ENCODE measurements at regions not wholly inside any gene's neighbourhood (a gene's known extent, or its start where the extent isn't known, plus 50 kb on each side); places are given as distances from the start of the nearest gene placed in this dataset.
A peak's percentile ranks its signal among the peaks of the same experiment; 100 is the strongest.
"Not testable (repeated sequence)": the region's sequence is repeated elsewhere in the genome, so short reads cannot be mapped to it uniquely, and the experiment has no call there.

DNA sequence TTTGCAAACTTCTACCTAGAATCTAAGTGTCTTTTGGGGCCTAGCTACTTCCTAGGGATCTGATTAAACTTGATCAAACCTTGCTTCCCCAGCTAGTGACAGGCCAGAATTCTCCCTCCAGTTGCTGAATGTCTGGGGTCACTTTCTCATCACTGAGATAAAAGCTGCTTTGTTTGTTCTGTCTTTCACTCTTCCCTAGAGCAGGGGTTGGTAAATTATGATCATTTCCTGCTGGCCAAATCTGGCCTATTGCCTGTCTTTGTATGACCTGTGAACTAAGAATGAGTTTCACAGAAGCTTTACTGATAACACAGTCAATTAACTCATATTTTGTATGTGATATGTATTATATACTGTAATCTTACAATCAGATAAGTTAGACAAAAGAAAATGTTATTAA is 157.8 kb upstream of the AADAT start:
- no peak for DNase-seq (ENCODE audit: low read depth in 4 of 4, low spot score in 2 of 4)

DNA sequence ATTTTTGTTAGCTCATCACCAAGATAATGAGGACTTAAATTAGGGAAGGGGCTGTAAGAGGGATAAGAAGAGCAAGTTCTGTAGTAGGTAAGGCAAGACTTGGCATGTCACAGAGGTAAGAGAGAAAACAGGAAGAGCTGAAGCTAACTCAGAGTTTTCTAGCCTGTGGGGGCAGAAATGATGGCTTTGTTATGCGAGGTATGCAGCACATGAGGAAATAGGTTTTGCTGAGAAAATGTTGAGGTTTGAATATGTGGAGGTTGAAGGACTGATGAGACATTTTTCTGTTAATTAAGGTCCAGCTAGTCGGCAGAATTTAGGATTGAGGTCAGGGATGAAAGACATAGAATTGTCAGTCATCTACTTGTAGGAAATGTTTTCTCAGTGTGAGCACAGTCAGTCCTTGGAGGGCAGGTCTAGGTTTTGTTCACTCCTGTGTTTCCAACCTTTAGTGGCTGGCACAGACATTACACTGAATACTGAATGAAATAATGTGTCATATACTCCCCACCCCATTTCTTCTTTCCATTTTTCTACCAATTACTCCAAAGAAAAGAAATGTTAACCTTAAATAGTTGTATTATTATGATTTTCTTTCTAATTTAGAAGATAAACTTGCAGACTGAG is 154.0 kb upstream of the AADAT start:
- DNase-seq (ENCODE audit: low read depth in 4 of 4, low spot score in 2 of 4), result no peak

GRCh38 chr4:170242471-170242870 is 152.7 kb upstream of the AADAT start:
- no peak for DNase-seq (ENCODE audit: low read depth in 4 of 4, low spot score in 2 of 4)

DNA sequence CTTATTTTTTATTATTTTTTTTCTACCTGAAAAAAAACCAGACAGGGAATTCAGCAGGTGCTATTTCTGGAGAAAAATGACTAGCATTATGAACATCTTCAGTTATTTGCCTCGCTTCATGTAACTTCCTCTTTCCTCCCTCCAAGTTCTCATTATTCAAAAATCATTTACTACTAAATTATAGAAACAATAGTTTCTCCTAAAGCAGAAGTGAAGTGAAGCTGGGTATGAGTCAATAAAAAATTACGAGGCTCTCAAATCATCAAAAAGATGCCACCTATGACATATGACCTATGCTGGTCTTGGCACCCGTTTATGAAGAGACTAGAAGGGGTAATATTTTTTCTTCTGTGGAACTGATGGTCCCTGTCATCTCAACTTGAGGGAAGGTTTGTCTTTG is 145.0 kb upstream of the AADAT start:
- no peak for DNase-seq (ENCODE audit: low read depth in 4 of 4, low spot score in 2 of 4)

- DNase-seq (ENCODE audit: low read depth in 4 of 4, low spot score in 2 of 4), result no peak
Observed at GRCh38 chr4:170231377-170231776, 141.6 kb upstream of the AADAT start.

- DNase-seq (ENCODE audit: low read depth in 4 of 4, low spot score in 2 of 4), result no peak
Observed at GRCh38 chr4:170230242-170230641, 140.5 kb upstream of the AADAT start.

DNA sequence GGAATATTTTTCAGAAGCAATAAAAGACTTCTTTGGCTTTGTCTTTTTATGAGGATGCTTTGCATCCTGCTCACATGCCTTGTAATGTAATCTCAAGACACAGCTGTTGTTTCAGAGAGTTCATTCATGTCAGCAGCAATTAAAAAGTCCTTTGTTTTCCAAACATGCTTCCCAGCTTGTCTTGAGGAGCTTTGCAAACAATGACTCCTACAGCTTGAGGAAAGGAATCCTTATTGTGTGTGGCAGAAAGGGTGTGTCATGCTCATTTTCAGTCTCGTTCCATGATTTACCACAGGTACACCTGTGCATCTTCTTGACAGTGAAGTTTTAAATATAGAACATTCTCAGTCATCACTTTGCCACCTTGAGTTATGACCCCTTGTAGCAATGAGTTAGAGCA is 139.2 kb upstream of the AADAT start:
- DNase-seq (ENCODE audit: low read depth in 4 of 4, low spot score in 2 of 4), result peak; percentile 13 to 40 (median 22)

GRCh38 chr4:170227928-170228327 is 138.2 kb upstream of the AADAT start:
- DNase-seq (ENCODE audit: low read depth in 4 of 4, low spot score in 2 of 4), result no peak

DNA sequence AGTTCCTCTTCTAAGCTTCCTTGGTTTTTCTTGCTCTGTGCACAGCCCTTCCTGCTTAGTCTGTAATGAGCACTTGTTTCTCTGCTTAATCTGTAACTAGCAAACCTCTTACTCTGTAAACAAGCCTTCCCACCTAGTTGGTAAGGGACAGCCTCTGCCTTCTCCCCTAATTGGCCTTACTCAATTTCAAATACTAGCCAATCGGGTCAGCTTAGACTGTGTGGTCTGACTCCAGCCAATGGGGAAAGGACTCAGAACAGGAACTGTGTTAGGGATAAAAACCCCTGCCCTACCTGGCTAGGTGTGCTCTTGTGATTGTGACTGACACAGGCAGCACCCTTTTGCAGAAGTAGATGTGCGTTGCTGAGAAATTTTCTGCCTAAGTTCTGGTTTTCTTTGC is 136.5 kb upstream of the AADAT start:
- DNase-seq (ENCODE audit: low read depth in 4 of 4, low spot score in 2 of 4), result no peak

GRCh38 chr4:170214731-170215130 is 125.0 kb upstream of the AADAT start:
- DNase-seq (ENCODE audit: low read depth in 4 of 4, low spot score in 2 of 4), result no peak

- no peak for DNase-seq (ENCODE audit: low read depth in 4 of 4, low spot score in 2 of 4)
Observed at GRCh38 chr4:170214101-170214500, 124.3 kb upstream of the AADAT start.

DNA sequence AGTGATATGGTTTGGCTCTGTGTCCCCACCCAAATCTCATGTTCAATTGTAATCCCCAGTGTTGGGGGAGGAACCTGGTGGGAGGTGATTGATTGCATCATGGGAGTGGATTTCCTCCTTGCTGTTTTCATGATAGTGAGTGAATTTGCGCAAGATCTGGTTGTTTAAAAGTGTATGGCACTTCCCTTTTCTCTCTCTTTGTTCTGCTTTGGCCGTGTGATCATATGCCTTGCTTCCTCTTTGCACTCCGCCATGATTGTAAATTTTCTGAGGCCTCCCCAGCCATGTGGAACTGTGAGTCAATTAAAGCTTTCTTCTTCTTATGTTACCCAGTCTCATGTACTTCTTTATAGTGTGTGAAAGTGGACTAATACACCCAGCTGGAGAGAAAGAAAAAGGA is 113.0 kb upstream of the AADAT start:
- no peak for DNase-seq (ENCODE audit: low read depth in 4 of 4, low spot score in 2 of 4)

DNA sequence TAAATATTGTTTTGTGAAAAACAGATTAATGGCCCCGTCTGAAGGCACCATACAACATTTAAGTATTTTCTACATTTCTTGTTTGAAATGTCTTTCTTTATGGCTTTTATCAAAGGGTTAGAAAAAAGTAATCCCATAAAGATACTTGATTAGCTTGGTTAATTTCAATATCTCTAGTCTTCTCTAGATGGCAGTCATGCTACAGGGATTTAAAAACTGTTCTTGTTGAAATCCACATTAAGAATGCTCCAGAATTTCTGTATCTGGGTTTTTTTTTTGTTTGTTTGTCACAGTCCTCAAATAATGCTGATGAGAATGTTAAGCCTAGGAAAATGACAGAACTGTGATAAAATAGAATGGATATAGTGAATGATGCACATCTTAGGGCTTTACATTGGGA is 109.0 kb upstream of the AADAT start:
- peak in 1 of 4 donors; percentile 1 for DNase-seq (ENCODE audit: low read depth in 4 of 4, low spot score in 2 of 4)

DNA sequence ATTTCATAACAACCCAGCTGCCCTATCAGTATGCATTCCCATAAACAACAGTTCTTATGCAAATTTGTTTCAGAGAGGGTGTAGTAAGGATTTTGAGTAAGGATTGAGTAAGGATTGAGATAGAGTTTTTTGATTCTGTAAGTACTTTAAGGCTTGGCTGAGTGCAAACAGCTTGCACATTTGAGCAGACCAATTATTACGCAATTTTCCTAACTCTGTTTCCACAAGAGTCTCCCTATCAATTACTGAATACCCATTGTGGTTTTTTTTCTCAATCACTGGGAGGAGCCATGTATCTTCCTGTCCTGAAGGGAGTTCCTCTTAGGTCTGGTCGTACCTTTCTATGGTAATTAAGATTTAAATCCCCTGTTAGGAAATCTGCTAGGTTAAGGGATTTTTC is 105.0 kb upstream of the AADAT start:
- not testable (repeated sequence) for DNase-seq (ENCODE audit: low read depth in 4 of 4, low spot score in 2 of 4)

DNA sequence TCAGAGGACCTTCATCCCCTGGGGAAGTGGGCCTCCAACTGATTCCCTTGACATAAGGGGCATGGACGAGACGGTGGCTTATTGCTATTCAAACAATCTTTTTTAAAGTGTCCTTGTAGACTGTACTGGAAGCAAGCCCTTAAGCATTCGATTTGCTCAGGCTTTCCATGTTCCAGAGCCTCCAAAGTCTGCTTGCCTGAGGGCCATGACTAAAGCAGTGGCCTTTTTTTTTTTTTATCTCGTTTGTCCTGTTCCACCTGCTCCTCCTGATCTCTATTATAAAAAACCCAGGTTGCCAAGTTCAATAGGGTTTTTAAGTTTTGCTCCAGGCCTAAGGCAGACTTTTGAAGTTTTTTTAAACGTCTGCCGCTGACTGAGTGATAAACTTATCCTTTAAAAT is 103.7 kb upstream of the AADAT start:
- no peak for DNase-seq (ENCODE audit: low read depth in 4 of 4, low spot score in 2 of 4)

DNA sequence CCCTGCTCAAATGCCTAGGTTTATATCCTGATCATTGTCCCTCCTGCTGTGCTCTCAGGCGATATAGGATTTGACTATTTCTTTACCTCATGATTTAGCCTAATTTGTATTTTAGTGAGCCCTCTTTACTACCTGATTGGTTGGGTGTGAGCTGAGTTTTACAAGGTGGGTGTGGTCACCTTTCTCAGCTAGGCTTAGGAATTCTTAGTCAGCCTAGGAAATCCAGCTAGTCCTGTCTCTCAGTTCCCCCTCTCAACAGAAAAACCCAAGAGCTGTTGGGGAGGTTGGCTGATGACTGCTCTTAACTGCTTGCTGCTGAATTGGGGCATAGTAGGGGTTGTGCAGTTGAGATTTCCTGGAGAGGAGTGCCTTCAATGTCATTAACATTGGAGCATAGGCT is 100.5 kb upstream of the AADAT start:
- no peak for DNase-seq (ENCODE audit: low read depth in 4 of 4, low spot score in 2 of 4)

- peak in 2 of 4 donors; percentile 10 to 12 for DNase-seq (ENCODE audit: low read depth in 4 of 4, low spot score in 2 of 4)
Observed at GRCh38 chr4:170170861-170171260, 81.1 kb upstream of the AADAT start.

DNA sequence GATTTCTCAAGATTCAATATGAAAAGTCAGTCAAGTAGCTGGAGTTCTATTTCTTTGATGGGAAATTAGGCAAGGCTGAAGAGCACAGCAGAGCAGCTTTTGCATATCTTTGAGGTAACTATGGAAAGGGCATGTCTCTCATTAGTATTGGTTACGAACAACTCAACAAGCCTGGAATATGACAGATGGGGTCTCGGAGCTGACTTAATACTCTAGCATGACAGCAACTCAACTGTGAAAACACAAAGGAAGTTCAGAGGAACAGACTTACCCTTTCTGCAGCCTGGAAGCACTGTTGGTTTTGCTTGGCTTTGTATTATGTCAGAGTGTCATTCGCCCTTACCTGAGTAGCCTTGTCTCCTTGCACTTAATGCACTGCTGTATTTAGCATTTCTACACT is 79.9 kb upstream of the AADAT start:
- no peak for DNase-seq (ENCODE audit: low read depth in 4 of 4, low spot score in 2 of 4)

DNA sequence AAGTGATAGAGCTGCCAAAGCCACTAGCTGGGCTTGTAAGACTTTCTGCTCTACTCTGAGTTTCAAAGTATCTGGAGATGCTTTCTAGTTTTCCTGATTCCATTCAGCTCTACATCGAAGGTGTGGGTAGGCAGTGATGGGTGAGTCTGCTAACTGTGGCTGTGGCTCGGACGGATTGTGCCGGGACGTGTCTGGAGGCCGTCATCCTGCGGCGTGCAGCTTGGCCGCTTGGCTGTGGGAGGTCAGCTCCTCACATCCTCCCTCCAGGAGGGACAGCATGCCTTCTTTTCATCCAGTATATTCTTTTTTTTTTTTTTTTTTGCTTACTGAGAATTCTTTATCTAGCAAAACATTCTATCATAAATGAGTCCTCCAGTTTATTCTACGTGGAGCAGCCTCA is 77.9 kb upstream of the AADAT start:
- DNase-seq (ENCODE audit: low read depth in 4 of 4, low spot score in 2 of 4), result no peak

DNA sequence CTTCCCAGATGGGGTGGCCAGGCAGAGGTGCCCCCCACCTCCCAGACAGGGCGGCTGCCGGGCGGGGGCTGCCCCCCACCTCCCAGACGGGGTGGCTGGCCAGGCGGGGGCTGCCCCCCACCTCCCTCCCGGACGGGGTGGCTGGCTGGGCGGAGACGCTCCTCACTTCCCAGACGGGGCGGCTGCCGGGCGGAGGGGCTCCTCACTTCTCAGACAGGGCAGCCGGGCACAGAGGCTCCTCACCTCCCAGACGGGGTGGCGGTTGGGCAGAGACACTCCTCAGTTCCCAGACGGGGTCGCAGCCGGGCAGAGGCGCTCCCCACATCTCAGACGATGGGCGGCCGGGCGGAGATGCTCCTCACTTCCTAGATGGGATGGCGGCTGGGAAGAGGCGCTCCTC is 76.4 kb upstream of the AADAT start:
- DNase-seq (ENCODE audit: low read depth in 4 of 4, low spot score in 2 of 4), result not testable (repeated sequence)

DNA sequence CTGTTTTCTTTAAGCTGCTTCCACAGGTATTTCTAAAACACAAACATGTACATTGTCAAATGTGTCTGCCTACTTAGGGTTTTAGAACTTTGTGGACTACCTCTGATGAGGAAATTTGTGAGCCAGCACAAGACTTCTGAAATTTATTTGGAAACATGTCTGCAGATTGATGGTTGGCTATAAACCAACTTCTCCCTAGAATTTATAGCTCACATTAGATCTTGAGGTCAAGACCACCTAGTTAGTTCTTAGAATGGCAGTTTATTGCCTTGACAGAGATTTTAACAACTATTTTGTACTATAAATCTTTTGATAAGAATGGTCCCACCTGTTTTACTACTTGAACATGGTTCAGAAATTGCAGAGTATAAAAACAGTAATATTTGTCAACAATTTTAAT is 72.7 kb upstream of the AADAT start:
- peak in 2 of 4 donors; percentile 10 to 23 for DNase-seq (ENCODE audit: low read depth in 4 of 4, low spot score in 2 of 4)

GRCh38 chr4:170157670-170158069 is 67.9 kb upstream of the AADAT start:
- DNase-seq (ENCODE audit: low read depth in 4 of 4, low spot score in 2 of 4), result no peak

GRCh38 chr4:170145120-170145519 is 55.4 kb upstream of the AADAT start:
- DNase-seq (ENCODE audit: low read depth in 4 of 4, low spot score in 2 of 4), result no peak

Measured in left renal cortex interstitium (tissue), 4 donors.